ENCODE measurements at regions not wholly inside any gene's neighbourhood (a gene's known extent, or its start where the extent isn't known, plus 50 kb on each side); places are given as distances from the start of the nearest gene placed in this dataset.

DNA sequence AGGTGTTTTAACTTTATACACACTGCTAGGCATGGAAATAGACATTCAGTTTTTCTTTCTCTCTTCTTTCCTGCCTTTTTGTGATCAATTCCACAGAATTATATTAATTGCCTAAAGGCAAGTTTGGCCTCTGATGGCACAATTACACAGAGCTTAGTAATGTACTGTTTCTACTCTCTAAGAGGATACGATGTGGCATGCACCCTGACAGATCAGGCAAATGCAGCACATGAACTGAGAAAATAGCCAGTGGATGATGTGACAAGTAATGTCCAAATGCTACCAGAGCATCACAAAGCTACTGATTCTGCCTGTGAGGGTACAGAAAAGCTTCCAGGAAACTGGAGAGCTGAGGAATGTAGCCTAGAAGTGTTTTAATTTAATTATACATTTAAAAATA, 233.8 kb upstream of the PRR20A start:
- FAIRE-seq (no peak), DNase-seq (ENCODE audit: insufficient read length, low spot score) (no peak)

DNA sequence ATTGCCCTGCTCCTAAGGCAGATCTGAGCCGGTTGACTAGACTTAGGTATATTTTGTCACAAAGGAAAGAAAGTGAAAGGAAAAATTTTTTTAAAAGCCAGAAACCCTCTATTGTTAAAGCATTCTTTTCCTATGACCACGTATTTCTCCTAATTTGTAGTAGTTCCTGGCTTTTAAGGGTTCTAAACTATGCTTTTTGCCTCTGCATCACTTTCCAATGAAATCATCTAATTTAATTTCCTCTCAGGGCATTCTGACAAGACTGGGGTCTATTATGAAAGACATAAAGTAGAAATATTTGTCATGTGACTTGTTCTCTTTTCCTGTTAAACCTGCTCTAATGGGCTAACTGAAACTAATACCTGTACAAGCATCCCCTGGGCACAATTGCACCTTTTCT, 233.0 kb upstream of the PRR20A start:
- DNase-seq (ENCODE audit: insufficient read length, low spot score), result no peak
- no peak for FAIRE-seq

DNA sequence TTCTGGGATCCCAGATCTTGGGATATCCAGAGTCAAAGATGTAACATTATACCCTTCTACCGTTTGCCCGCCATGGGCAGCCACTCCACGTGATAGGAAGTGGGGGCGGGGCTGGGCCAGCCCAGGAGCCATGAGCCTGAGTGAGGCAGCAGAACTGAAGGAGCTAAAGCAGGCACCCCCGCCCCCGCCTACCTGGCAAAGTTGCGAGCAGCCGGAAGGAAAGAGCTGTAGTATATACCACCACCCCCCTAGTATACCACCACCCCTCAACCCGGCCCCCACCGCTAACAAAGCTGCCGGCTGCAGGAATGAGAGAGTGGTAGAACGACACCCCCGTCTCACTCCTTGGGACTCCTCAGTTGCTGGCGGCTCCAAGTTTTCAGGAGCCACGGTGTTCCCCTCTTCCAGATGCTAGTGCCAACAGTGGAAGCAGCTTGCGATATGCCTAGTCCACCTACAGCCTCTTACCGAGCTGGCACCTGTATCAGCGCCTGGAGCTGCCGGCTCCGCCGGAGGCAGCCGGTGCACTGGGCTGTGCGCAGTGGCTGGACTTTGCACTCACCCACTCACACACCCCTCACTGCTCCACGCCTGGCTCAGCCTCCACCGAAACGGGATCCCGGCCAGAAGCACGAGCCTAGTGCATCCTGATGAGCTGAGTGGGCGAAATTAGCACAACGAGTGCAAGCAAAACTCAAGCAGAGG, 230.7 kb upstream of the PRR20A start:
- FAIRE-seq (no peak), DNase-seq (ENCODE audit: insufficient read length, low spot score) (no peak)

DNA sequence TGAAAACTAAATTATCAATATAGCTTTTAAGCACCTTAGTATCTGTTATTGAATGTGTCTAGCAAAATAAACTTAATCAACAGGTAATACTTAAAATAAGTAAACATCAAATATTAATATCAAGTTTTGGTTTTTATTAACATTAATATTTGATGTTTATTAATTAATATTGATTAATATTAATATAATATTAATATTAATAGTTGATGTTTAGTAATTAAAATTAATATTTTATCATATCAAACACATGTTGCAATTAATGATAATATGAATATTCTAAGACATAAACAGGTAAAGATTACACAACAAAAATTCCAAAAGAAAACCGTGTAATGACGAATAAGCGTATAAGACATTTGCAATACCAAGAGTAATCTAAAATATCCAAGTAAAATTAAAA, 222.8 kb upstream of the PRR20A start:
- no peak for FAIRE-seq

DNA sequence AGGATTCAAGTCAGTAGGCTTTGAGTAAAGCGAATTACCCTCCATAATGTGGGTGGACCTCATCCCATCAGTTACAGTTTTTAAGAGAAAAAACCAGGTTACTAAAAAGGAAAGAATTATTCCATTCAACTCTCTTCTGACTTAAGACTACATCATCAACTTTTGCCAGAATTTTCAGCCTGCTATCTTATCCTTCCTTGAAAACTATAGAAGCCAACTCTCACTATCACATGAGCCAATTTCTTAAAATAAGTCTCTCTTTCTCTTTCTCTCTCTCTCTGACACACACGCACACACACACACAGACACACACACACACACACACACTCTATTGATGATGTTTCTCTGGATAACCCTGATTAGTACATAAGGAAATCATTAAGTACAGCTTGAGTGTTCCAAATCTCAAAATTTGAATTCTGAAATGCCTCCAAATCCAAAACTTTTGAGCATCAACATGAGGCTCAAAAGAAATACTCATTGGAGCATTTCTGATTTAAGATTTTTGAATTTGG, 217.0 kb upstream of the PRR20A start:
- FAIRE-seq, result no peak
- DNase-seq (ENCODE audit: insufficient read length, low spot score), result no peak

More for the DNA sequence above, 222.8 kb upstream of the PRR20A start:
- no peak for DNase-seq (ENCODE audit: insufficient read length, low spot score)

DNA sequence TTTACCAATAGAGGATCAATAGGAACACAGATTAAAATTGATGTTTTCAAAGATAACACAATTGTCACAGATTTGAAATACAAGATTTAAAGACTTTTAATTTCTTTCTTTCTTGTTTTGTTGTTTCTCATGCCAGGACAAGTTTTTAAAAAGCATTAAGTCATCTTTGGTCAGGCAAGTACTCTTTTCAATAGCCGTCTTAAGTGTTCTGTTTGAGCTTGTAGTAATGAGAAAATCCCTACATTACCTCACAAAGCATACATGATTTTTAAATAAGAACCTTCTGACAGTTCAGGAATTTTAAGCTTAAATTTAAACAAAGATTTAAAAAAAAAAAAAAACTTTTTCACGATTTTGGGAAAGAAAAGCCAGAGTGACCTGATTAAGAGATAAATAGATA, 216.3 kb upstream of the PRR20A start:
- DNase-seq (ENCODE audit: insufficient read length, low spot score) (no peak), FAIRE-seq (no peak)

DNA sequence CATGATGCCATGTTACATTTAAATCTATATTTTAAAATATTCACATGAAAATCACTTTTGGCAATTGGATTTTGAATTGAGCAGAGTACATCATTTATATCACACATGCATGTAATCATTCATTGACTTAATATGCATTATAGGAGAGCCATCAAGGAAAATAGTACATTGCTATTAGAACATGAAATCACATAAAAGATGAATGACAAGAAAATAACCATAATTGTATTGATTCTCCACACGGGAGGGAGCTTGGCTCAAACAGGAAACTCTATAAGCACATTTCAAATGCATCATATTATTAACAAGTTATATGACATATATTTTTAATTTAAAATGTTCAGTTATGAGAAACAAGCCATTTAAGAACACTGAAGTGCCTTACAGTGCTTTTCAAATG, 208.6 kb upstream of the PRR20A start:
- no peak for FAIRE-seq

DNA sequence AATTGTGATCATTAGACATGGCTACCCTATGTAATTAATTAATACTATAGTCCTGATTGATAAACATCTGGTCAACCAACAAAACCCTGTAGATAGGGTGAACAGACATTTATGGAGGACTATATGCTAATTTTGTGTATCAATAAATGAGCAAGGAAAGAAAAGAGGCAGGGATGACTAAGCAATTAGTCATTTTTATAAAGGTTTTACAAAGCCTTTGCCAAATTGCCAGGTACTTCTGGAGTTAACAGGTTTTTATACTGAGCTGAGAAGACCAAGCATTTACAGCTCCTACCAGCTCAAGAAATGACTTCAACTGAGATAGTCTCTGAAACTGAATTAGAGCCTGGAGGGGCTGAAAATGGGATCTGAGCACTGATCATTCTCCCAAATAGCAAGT, 186.8 kb upstream of the PRR20A start:
- no peak for FAIRE-seq
- DNase-seq (ENCODE audit: insufficient read length, low spot score), result no peak

More for the DNA sequence above, 208.6 kb upstream of the PRR20A start:
- DNase-seq (ENCODE audit: insufficient read length, low spot score), result no peak

DNA sequence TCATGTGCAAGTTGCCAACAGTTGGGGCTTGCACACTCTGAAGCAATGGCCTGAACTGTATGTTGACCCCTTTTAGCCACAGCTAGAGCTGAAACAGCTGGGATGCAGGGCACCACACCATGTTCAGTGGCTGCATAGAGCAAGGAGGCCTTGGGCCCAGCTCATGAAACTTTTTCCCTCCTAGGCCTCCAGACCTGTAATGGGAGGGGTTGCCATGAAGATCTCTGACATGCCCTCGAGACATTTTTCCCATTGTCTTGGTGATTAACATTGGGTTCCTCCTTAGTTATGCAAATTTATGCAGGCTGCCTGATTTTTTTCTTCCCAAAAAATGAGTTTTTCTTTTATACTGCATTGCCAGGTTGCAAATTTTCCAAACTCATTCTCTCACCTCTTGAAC, 165.1 kb upstream of the PRR20A start:
- DNase-seq (ENCODE audit: insufficient read length, low spot score), result no peak

DNA sequence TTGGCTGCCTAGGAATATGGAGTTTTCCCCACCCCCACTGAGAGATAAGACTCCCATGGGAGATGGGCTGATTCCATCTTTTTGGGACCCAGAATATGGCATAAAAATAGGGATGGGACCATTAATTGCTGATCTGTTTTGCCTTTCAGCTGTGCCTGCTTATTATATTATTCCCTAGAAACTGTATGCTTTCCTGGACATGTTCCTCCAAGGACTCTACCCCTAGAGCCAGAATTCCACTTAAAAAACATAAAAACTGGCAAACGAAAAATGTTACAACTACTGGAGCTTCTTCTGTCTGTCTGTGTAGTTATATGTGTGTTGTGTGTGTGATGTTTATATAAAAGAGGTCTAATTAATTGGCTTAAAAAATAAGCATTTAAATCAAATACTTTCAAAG, 159.9 kb upstream of the PRR20A start:
- DNase-seq (ENCODE audit: insufficient read length, low spot score) (no peak), FAIRE-seq (no peak)

More for the DNA sequence above, 165.1 kb upstream of the PRR20A start:
- FAIRE-seq, result no peak

DNA sequence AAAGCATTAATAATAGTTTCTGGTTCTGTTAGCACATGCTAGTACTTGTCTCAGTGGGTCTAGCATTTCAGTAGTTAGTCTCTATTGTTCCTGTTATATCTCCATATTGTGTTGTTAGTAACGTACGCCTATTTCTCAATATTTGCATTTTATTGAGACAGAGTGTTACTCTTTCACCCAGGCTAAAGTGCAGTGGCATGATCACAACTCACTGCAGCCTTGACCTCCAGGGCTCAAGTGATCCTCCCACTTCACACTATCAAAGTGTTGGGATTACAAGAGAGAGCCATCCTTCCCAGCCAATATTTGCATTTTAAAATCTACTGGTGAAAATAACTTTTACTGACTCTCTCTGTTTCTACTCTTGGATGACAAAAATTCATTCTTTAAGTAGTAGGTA, 154.6 kb upstream of the PRR20A start:
- DNase-seq (ENCODE audit: insufficient read length, low spot score) (no peak), FAIRE-seq (no peak)

DNA sequence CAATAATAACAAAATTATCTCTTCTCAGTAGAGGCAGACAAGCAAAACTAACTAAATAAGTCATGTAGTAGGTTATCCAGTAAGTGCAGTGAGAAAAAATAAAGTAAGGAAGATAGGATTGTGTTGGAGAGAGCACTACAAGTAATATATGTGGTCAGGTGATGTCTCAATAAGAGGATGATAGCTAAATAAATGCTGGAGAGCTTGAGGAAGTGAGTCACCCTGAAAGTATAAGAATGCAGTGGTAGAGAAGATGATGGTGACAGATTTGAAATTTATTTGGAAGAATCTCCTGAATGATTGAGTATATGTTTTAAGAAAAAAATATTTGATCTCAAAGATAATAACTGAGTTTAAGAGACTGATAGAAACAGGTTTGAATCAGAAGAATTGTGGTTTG, 152.2 kb upstream of the PRR20A start:
- FAIRE-seq (no peak), DNase-seq (ENCODE audit: insufficient read length, low spot score) (no peak)

DNA sequence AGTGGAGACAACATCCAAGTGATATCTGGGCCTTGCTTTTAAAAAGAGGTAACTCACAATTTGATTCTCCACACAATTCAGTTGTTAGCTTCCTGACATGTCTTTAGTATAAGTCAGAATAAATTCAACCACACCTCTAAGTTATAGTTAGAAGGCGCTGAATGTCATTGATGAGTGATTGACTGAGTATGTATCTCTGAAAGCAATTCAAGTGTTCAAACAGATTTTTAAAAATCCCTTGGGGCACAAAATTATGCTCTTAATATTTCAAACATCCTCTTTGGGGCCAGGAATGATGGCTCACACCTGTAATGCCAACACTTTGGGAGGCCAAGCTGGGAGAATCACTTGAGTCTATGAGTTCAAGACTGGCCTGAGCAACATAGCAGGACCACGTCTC, 137.0 kb upstream of the PRR20A start:
- FAIRE-seq, result no peak
- no peak for DNase-seq (ENCODE audit: insufficient read length, low spot score)

DNA sequence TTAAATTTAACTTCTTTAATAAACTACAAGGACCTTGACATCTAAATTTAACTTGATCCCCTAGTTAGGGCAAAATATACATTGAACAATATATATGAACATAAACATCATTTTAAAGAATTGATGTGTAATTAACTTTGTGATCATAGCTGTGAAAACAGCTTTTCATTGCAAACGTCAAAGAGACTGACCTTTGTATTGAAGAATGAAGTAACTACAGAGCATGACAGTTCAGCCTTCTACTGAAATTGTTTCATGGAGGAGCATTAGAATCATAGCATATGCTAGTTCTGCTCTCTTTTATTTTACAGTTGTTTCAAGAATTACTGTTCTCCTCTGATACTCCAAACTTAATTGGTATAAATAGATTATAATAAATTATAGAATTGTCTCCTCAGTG, 123.4 kb upstream of the PRR20A start:
- FAIRE-seq, result no peak
- DNase-seq (ENCODE audit: insufficient read length, low spot score), result no peak

DNA sequence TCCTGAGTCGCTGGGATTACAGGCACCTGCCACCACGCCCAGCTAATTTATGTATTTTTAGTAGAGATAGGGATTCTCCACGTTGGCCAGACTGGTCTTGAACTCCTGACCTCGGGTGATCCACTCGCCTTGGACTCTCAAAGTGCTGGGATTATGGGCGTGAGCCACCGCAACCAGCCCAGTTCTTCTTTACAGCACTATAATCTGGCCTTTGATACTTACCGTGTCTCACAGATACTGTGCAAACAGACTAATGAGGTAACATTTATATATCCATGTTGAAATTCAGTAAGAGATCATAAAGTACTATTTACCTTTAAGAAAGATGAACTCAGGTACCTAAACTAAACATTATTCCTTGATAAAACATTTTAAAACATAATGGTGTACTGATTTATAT, 121.8 kb upstream of the PRR20A start:
- DNase-seq (ENCODE audit: insufficient read length, low spot score), result no peak
- no peak for FAIRE-seq

DNA sequence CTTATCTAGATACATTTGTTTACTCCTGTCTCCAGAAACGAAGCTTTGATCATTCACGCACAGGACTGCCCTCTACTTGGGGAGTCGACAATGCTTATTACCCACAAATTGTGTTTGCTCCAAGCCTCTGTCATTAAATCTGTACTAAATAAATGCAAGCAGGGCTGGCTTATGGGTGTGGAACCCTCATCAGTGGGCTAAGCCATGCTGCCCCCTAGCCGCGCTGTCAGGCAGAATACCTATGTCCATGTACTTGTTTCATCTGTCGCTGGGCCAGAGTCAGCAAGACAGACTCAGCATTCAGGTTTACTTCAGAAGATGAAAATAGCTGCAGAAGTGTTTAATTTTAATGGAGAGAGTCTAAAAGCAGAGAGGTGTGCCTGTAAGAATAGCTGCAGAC, 110.0 kb upstream of the PRR20A start:
- FAIRE-seq, result no peak
- no peak for DNase-seq (ENCODE audit: insufficient read length, low spot score)

DNA sequence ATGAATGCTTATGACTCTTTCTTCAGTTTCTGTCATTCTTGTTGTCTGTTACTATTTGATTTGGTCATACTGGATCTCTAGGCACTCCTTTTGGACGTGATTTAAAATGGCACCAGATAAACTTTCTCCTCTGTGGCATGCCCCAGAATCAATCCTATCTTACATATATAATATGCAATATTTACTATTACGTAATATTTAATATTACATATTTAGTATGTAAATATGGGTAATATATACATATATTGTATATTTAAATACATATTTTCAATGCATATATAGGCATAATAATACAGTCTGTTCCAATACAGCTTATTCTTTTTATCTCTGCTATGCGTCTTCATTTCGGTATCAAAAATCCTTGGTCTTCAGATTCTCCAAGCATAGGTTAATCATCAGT, 104.4 kb upstream of the PRR20A start:
- DNase-seq (ENCODE audit: insufficient read length, low spot score) (no peak), FAIRE-seq (no peak)

DNA sequence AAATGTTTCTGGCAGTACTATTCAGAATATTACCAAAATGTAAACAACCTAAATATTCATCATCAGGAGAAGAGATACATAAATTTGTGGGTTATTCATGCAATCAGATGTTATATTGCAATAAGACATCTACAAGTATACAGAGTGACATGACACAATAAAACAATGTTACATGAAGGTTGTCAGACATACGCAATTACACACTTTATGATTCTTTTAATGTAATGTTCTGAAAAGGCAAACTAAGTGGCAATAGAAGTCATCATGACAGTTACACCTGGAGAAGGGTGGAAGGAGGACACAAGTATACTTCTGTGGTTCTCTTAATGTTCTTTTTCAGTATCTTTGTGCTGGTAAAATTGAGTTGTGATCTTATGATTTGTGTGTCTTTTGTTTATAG, 95.8 kb upstream of the PRR20A start:
- no peak for DNase-seq (ENCODE audit: insufficient read length, low spot score)
- FAIRE-seq, result no peak

DNA sequence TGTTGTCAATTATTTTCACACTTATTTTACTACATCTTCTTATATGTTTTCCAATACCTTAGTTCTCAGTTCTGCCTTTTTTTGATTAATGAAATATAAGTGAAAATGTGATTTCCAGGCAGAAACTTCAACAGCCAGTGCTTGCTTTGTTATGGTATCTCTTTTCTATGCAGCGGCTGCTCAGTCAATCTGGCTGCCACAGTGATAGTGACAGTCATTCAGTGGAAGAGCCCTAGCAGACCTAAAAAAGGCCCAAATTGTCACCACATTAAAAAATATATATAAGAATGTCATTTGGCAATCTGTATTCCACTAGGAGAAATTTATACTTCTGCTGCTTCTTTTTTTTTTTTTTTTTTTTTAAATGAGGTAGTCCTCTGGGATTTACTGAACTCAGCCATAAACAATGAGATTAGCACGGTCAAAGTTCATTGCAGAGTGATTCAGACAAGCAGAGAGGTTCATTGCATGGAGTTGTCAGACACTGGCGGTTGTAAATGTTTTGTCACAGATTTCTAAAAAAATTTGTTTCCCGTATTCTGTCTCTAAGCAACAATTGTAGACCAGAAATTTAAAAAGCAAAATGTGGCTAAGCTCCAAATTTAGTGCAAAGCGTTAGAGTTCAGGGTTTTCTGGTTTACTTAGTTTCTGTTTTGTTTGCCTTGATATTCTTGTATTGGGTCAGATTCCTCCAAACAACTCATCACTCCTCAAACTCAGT, 94.7 kb upstream of the PRR20A start:
- FAIRE-seq (no peak), DNase-seq (ENCODE audit: insufficient read length, low spot score) (no peak)

DNA sequence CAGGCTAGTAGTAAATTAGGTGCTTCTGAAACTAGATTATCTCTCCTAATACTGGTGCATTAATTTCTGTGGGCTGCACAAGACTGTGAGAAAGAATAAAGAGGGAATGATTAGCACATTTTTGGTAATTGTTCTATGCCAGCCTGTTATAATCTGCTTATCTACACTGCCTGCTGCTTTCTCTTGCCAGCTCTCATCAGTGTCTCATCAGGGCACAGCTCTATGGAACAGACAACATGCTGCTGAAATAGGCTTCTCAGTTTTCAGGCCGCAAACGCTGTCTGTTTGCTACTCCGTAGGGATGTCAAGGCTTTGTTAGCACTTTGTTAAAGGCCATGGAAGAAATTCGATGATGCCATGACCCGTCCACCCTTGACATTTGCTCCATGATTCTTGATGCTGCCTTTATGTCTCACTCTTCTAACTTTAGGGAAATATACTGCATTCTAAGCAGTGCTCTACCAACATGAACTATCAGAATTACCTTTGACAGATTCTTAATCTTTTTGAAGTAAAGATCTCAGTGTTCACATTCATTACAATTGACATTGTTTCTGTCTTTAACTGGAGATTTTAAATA, 84.0 kb upstream of the PRR20A start:
- no peak for FAIRE-seq
- no peak for DNase-seq (ENCODE audit: insufficient read length, low spot score)

DNA sequence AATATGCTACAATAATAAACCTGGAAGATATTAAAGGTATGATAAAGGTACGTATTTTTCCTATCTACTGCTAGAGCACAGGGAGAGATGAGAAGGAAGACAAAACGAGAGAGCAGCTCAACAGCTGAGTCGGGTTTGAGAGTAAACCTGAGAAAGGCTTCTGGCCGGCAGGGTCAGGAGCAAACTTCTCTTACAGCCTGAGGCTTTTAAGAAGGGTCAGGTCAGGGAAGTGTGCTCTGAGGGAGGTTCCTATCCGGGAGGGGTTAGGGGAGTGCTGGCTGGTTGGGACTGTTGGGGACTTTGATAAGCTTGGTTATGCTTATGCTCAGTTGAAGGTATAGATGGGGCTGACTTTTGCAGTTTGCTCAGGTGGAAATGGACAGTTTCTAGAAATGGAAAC, 77.7 kb upstream of the PRR20A start:
- DNase-seq (ENCODE audit: insufficient read length, low spot score) (no peak), FAIRE-seq (no peak)

DNA sequence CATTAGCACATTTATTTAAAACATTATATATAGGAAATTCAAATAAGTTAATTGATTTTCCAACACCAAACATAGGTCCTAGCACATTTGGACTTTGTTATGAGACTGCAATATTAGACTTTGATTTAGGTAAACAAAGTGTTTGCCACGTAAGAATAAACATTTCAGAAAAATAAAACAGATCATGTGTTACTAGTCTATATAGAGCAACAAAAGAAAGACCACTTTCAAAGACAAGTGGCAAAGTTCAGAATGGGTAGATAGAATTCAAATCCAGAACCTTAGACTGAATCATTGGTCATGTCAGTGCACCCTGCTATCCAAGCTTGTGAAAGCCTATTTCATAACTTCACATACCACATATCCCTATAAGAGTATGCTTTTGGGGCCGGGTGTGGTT, 66.7 kb upstream of the PRR20A start:
- DNase-seq (ENCODE audit: insufficient read length, low spot score) (no peak), FAIRE-seq (no peak)

Measured in GM19239 (cell line).